Astrocyte (in vitro differentiated cells and primary cell): ENCODE measurements at regions not wholly inside any gene's neighbourhood (a gene's known extent, or its start where the extent isn't known, plus 50 kb on each side); places are given as distances from the start of the nearest gene placed in this dataset.

Experiments
- EZH2 ChIP-seq: IDR thresholded peaks from 2 replicates; pipeline ENCODE4 v1.6.1; 2012; ENCODE audit warnings: mild to moderate bottlenecking, low read length, inconsistent platforms; ENCODE audit not compliant: insufficient read depth
- TF ChIP-seq, protein P1 (sequence below): IDR thresholded peaks from 2 replicates; pipeline ENCODE4 v1.5.1; 2011; ENCODE audit warnings: low read depth, mild to moderate bottlenecking, inconsistent platforms, low read length, moderate library complexity; ENCODE audit not compliant: insufficient read depth

DNA sequence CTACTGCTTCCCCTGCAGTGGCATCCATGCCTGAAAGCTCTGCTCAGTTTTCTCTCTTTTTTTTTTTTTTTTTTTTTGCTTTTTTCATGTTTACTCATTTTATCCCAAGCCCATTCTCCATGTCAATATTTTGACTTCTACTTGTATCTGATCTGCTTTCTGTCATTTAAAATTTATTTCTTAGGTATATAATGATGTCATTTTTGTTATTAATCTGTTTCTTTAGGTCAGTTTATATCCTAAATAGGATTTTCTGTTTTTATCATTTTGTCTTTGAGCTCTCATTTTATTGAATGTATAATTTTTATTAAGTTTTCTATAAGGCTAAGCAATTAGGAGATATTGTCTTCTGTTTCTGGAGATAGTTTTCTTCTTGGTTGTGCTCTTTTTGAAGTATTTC is 138.5 kb upstream of the PMEPA1 start:
- TF ChIP-seq, protein P1, sequence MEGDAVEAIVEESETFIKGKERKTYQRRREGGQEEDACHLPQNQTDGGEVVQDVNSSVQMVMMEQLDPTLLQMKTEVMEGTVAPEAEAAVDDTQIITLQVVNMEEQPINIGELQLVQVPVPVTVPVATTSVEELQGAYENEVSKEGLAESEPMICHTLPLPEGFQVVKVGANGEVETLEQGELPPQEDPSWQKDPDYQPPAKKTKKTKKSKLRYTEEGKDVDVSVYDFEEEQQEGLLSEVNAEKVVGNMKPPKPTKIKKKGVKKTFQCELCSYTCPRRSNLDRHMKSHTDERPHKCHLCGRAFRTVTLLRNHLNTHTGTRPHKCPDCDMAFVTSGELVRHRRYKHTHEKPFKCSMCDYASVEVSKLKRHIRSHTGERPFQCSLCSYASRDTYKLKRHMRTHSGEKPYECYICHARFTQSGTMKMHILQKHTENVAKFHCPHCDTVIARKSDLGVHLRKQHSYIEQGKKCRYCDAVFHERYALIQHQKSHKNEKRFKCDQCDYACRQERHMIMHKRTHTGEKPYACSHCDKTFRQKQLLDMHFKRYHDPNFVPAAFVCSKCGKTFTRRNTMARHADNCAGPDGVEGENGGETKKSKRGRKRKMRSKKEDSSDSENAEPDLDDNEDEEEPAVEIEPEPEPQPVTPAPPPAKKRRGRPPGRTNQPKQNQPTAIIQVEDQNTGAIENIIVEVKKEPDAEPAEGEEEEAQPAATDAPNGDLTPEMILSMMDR: no peak
- no peak for TF ChIP-seq EZH2
